GM12872 (cell line): ENCODE measurements at regions not wholly inside any gene's neighbourhood (a gene's known extent, or its start where the extent isn't known, plus 50 kb on each side); places are given as distances from the start of the nearest gene placed in this dataset.

Experiments
- TF ChIP-seq, protein P1 (sequence below): IDR thresholded peaks from 3 replicates; pipeline ENCODE4 v1.5.1; 2011; ENCODE audit warnings: low read depth, mild to moderate bottlenecking, low read length, moderate library complexity; ENCODE audit not compliant: insufficient read depth

DNA sequence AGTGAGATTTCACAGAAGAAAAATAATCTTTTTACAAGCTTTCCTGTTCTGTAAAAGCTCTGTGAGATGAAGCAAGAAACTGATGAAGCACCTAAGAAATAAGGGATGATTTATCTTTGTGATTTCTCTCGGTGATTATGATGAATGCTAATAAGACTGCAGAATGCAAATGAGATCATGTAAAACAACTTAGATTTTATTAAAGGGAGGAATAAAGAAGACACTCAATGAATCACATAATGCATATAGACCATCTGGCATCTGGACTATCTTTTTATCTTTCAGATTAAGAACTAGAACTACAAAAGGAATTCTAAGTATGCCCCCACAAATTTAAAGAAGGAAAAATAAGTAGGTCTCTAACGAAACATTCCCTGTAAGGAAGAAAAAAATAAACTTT lies 361.5 kb upstream of the OPRM1 start:
- TF ChIP-seq, protein P1, sequence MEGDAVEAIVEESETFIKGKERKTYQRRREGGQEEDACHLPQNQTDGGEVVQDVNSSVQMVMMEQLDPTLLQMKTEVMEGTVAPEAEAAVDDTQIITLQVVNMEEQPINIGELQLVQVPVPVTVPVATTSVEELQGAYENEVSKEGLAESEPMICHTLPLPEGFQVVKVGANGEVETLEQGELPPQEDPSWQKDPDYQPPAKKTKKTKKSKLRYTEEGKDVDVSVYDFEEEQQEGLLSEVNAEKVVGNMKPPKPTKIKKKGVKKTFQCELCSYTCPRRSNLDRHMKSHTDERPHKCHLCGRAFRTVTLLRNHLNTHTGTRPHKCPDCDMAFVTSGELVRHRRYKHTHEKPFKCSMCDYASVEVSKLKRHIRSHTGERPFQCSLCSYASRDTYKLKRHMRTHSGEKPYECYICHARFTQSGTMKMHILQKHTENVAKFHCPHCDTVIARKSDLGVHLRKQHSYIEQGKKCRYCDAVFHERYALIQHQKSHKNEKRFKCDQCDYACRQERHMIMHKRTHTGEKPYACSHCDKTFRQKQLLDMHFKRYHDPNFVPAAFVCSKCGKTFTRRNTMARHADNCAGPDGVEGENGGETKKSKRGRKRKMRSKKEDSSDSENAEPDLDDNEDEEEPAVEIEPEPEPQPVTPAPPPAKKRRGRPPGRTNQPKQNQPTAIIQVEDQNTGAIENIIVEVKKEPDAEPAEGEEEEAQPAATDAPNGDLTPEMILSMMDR: no peak

DNA sequence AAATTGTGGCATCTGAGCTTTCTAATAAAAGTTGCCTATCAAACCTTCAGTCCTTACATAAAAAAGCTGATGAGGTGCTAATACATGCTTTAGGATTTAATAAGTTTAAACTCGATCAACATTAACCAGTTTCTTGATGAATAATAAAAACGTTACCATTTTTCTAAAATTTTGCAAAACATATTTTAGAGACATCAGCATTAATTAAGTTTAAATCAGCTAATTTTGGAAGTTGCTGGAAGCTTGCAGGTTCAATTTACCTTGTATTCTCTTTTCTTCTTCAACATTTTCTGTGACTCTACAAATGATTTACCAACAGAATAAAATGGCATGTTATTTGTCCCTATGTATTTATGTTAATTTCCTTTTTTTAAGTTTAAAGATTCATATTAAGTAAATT lies 365.3 kb upstream of the OPRM1 start:
- TF ChIP-seq, protein P1: no peak

DNA sequence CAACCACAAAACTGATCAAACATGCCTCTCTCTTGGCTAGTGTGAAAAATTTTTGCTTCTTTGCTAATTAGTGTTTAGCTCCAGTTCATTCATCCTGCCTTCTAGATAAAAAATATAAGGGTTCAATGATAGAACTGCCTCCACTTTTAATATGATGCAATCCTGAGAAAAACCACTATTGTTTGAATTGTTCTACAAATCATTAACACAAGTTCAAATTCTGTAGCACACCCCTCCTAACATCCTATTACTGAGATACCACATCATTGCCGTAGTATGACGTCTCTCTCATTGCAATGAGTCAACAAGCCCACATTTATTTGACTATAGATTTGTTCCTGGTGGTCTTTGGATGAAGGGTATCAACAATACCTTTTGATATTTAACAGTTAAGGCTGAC lies 365.8 kb upstream of the OPRM1 start:
- TF ChIP-seq, protein P1: no peak

- TF ChIP-seq, protein P1: no peak
Measured at GRCh38 chr6:153670403-153671026, 368.5 kb upstream of the OPRM1 start.

DNA sequence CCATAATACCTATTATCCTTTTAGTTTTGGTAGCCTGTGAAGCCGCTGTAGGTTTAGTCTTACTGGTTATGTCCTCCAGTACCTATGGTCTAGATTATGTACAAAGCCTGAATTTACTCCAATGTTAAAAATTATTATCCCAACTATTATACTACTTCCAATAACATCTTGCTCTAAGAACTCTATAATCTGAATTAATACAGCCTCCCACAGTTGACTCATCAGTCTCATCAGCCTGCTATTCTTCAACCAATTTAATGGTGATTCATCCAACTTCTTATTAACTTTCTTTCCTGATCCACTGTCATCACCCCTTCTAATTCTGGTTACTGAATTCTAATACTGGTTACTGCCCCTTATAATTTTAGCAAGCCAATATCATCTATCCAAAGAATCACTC lies 370.3 kb upstream of the OPRM1 start:
- TF ChIP-seq, protein P1: no peak

DNA sequence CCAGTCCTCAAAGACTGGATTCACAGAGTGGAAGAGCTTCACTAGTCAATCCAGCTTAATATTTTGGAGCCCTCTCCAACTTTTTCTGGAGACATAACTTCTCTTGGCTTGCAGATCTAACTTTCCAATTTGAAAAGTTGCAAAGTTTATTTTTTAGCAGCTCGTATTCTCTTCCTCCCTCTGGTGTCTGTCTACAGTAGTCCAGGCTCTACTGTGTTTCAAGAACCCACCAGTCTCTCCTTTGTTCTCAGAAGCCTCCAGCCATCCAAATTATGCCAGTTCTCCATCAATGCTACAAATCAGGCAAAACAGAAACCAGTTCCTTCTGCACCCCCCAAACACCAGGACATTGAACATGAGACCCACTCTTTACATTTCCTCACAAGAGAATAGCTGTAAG lies 376.1 kb upstream of the OPRM1 start:
- TF ChIP-seq, protein P1: no peak

- TF ChIP-seq, protein P1: no peak
Measured at GRCh38 chr6:153645326-153645725, 393.7 kb upstream of the OPRM1 start.
